ENCODE measurements at regions not wholly inside any gene's neighbourhood (a gene's known extent, or its start where the extent isn't known, plus 50 kb on each side); places are given as distances from the start of the nearest gene placed in this dataset.
"Not testable (repeated sequence)": the region's sequence is repeated elsewhere in the genome, so short reads cannot be mapped to it uniquely, and the experiment has no call there.

DNA sequence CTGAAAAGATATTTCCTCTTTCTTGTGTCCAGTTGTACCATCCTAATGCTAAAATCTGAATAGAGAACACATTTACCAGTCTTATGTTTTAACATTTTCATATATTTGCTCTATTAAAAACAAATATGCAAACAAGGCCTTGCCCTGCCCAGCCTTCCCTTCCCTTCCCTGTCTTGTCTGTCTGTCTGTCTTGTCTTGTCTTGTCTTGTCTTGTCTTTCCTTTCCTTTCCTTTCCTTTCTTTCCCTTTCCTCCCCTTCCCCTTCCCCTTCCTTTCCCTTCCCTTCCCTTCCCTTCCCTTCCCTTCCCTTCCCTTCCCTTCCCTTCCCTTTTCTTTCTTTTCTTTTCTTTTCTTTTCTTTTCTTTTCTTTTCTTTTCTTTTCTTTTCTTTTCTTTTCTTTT lies 1103.5 kb downstream of the STIM2 start:
- DNase-seq (ENCODE audit: low read depth) = no peak

DNA sequence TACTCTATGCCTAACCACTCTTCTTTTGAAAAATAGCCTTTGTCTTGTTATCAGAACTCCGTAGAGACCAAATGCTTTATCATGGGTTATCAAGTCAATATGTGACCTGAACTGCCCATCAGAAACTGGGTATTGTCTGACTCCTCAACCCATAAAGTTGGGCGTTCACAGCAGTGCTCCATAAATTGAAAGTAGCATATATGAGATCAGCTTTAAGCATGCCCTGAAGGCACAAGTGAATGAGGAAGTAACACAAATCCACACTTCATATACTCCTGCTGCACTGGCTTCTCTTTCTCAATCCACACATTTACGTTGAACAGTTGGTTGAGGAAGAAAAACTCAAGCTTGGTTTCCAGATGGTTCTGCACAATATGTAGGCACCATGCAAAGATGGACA lies 1106.0 kb downstream of the STIM2 start:
- DNase-seq (ENCODE audit: low read depth) = no peak

DNA sequence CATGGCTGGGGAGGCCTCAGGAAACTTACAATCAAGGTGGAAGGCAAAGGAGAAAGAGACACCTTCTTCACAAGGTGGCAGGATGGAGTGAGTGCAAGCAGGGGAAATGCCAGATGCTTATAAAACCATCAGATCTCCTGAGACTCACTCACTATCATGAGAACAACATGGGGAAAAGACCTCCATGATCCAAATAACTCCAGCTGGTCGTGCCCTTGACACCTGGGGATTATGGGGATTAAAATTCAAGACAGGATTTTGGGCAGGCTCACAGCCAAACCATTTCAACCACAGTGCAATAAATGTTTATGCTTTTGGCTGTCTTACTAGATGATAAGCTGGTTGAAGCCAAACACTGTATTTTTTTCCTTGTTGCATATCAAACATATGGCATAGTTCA lies 1112.4 kb downstream of the STIM2 start:
- DNase-seq (ENCODE audit: low read depth) = no peak

DNA sequence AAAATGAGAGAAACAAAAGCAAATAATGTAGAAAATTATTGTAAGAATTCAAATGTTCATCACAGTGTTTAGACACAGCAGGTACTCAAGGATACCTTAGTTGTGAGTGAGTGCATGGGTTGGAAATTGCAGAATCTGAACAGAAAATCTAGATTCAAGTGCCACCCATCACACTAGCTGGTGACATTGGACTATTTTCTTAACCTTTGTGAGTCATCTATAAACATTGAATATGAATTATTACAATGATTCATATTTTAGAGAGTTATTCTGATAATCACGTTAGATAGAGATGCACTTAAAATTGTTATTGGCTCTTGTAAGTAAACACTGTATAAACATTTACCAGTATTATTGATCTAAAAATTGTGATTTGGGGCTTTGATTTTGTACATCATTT lies 1113.1 kb downstream of the STIM2 start:
- no peak for DNase-seq (ENCODE audit: low read depth)

DNA sequence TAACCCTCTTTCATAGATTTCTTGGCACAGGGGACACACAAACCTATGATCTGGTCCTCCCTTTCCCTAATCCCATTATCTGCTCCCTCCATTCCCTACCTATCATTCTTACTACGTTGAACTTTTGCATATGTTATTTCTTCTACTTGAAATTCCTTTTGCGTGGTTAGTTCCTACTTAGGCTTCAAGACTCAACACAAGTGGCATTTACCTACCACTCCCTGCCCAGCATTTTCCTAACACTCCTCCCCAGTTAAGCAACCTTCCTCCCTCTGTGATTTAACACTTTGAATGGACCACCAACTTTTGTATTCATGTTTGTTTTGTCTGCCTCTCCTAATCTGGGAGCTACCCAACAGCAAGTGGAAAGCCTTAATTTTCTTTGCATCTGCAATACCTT lies 1113.7 kb downstream of the STIM2 start:
- DNase-seq (ENCODE audit: low read depth) = no peak

DNA sequence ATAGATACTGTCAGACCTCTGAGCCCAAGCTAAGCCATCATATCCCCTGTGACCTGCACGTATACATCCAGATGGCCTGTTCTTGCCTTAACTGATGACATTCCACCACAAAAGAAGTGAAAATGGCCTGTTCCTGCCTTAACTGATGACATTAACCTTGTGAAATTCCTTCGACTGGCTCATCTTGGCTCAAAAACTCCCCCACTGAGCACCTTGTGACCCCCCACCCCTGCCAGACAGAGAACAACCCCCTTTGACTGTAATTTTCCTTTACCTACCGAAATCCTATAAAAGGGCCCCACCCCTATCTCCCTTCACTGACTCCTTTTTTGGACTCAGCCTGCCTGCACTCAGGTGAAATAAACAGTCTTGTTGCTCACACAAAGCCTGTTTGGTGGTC lies 1114.2 kb downstream of the STIM2 start:
- DNase-seq (ENCODE audit: low read depth) = not testable (repeated sequence)

DNA sequence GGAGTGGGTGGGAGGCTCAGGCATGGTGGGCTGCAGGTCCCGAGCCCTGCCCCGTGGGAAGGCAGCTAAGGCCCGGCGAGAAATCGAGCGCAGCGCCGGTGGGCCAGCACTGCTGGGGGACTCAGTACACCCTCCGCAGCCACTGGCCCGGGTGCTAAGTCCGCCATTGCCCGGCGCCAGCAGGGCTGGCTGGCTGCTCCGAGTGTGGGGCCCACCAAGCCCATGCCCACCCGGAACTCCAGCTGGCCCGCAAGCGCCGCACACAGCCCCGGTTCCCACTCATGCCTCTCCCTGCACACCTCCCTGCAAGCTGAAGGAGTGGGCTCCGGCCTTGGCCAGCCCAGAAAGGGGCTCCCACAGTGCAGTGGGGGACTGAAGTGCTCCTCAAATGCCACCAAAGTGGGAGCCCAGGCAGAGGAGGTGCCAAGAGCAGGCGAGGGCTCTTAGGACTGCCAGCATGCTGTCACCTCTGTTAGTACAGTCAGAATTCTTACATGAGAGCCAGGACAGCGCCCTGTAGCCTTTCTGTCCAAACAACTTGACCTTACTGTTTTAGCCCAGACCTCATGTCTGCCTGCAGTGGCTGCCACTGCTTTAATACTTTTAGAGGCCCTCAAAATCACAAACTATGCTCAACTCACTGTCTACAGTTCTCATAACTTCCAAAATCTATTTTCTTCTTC lies 1117.9 kb downstream of the STIM2 start:
- not testable (repeated sequence) for DNase-seq (ENCODE audit: low read depth)

DNA sequence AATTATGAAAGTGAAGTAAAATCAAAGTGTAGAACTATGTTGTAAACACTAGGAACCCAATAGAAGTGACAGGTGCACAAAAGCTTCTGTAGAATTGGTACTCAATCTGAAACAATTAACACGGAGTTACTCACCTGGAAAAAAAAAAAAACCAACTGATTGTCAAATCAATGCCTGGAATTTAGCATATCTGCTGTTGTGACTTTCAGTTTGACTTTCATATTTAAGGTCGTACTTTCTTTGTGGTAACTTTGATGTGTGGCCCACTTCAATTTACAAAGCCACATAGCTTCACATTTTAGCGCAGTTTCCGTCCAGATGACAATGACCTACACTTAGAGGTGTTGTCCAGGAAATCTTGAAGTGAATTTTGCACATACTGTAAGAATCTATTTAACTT lies 1124.9 kb downstream of the STIM2 start:
- no peak for DNase-seq (ENCODE audit: low read depth)

DNA sequence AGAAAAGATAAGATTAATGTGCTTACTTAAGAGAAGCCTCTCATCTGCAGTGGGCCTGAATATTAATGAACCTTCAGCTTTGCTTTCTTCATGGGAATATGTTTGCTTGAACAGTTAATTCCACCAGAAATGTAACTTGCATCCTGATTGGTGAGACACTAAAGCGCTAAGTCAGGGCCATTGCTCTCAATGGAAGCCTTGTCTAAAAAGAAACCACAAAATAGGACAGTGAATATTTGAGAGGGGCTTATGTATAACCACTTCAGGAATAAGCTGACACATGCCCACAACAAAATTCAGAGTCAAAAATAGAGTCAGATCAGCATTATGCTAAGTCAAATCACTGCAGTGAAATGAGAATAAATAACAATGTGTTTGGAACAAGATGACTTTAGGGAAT lies 1125.8 kb downstream of the STIM2 start:
- no peak for DNase-seq (ENCODE audit: low read depth)

DNA sequence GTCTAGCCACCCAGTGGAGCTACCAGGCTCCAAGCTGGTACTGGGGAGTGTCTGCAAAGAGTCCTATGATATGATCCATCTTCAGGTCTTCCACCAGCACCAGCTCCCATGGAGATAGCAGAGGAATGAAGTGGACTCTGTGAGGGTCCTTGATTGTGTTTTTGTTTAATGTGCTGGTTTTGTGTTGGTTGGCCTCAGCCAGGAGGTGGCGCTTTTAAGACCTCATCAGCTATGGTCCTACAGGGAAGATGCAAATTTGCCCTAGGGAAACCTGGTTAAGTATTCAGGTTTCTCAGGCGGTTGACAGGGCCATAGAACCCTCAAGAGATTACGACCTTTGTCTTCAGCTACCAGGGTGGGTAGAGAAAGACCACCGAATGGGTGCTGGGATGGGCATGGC lies 1141.1 kb downstream of the STIM2 start:
- DNase-seq (ENCODE audit: low read depth) = no peak

DNA sequence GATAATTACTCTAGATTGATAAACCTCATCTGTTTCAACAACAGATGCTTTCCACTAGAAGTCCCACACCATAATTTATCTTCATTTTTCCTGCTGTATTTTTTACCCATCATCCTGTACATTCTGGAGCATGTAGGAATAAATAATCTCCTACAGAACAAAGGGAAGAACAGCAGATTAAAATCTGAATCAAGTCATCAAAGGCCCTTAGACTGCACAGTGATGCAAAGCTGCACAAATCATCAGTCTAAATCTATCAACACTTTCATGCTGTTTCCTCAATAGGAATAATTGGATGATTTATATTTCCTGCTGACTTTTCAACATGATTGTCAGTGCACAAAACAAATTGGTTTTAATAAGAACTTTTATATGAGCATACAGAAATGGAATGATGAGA lies 1143.9 kb downstream of the STIM2 start:
- DNase-seq (ENCODE audit: low read depth) = no peak

DNA sequence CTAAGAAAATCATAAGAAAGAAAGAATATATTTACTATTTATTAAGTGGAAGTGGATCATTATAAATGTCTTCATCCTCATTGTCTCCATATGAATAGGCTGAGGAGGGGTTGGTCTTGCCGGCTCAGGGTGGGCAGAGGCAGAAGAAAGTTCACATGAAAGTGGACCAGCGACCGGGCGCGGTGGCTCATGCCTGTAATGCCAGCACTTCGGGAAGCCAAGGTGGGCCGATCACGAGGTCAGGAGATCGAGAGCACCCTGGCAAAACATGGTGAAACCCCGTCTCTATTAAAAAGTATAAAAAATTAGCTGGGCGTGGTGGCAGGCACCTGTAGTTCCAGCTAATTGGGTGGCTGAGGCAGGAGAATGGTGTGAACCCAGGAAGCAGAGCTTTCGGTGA lies 1145.4 kb downstream of the STIM2 start:
- no peak for DNase-seq (ENCODE audit: low read depth)

DNA sequence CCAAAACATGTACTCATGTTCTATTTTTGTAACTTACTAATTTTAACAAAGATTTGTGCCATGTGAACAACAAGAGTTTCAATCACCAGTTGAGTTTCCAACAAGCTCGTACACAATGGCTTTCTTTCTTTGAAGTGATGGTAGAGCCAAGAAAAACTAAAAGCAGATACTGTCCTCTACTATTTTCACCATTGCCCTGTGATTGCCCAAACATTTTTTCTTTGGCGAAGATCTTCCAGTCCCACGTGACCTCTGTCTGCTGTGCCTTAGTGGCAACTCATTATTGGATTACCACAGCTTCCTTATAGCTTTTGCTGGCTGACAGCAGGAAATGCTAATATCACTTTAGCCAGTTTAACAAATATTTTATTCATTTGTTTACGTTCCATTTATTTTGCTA lies 1147.1 kb downstream of the STIM2 start:
- no peak for DNase-seq (ENCODE audit: low read depth)

DNA sequence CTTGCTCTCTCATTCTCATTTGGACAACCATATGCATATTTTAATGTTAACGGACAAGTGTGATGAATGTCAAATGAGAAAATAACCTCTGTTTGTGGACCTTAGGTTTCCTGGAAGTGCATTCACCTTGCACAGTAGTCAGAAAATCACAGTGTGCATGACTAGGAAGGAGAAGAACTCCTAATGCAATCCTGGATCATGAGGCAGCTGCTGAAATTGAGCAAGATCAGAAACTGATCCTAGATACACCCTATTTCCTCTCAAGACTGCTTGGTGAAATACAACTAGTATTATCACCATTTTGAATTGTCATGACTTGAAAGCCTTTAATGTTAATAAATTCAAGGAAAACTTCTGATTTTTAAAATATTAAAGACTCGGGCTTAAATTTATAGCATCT lies 1148.9 kb downstream of the STIM2 start:
- peak; percentile 11 for DNase-seq (ENCODE audit: low read depth)

DNA sequence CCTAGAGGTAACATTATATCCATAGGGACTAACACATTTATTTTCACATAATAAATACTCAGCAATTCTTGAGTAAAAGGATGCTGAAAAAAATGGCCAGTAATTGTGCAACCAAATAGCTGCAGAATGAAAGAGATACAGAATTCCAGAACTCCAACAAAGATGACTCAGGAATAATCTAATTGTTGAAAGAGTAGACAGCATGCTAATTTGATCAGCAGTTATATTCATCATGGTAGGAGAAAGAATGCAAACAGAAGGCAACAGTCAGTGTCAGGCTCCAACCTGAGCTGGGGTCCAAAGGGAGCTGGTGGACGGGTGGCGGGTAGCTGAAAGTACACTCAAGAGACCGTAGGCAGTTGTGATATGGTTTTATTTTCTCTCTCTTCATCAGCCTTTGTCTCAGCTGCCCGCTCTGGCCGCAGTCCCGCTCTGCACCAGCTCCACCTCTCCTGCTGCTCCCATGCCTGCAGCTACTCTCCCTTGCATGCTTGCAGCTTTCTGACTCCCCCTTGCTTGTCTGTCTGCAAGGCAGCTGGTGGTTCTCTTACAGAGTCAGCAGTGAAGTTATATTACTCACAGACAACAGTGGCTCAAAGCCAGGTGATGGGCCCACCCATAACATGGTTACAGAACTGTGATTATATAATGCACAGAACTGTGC lies 1150.1 kb downstream of the STIM2 start:
- peak; percentile 32 for DNase-seq (ENCODE audit: low read depth)

DNA sequence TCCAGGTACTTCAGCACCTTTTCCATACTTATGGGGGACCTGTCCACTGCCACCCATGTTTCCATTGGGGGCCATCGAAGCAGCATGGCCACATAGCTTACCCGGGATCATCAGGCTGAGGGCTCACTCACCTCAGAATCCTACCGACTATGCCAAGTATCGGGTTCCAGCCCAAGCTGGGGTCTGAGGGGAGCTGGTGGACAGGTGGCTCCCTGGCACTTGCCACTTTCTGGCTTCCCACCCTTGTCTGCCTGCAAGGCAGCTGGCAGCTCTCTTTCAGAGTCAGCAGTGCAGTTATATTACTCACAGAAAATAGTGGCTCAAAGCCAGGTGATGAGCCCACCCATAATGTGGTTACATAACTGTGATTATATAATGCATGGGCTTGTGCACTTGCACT lies 1153.8 kb downstream of the STIM2 start:
- no peak for DNase-seq (ENCODE audit: low read depth)

DNA sequence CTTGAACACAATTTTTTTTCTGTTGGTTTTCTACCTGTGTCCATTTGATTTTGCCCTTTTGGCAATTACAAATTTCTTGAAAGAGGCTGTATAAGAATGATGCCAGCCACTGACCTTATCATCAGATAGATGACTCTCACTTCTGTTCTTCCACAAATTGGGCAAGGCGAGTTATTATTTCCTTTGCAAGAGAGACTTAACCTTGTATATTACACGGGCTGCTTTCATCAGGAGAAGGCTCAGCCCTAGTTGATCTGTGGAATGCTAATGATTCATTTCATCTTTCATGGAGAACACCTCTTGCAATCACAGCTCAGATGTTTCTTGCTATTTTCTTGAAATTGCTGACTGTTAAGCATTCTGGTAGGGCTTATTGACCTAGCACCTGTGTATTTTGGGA lies 1155.4 kb downstream of the STIM2 start:
- no peak for DNase-seq (ENCODE audit: low read depth)

DNA sequence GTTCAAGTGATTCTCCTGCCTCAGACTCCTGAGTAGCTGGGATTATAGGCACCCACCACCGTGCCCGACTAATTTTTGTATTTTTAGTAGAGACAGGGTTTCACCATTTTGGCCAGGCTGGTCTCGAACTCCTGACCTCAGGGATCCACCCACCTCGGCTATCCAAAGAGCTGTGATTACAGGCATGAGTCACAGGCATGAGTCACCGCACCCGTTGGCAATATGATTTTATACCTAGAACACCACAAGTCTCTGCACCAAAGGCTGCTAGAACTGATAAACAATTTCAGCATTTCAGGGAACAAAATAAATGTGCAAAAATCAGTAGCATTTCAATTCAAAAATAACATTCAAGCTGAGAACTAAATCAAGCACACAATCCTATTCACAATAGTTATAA lies 1177.6 kb downstream of the STIM2 start:
- peak; percentile 40 for DNase-seq (ENCODE audit: low read depth)

DNA sequence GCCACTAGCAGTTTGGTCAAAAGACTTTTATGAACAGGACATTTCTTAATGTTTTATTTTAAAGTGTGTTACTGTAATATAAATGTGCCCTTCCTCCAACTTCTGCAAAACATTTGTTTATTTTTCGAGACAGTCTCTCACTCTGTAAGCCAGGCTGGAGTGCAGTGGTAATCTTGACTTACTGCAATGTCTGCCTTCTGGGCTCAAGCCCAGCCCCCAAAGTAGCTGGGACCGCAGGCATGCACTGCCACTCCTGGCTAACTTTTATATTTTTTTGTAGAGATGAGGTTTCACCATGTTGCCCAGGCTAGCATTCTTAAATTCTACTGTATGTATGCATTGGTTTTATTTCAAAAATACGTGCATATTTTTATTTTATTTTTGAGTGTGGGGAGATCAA lies 1201.9 kb downstream of the STIM2 start:
- no peak for DNase-seq (ENCODE audit: low read depth)

DNA sequence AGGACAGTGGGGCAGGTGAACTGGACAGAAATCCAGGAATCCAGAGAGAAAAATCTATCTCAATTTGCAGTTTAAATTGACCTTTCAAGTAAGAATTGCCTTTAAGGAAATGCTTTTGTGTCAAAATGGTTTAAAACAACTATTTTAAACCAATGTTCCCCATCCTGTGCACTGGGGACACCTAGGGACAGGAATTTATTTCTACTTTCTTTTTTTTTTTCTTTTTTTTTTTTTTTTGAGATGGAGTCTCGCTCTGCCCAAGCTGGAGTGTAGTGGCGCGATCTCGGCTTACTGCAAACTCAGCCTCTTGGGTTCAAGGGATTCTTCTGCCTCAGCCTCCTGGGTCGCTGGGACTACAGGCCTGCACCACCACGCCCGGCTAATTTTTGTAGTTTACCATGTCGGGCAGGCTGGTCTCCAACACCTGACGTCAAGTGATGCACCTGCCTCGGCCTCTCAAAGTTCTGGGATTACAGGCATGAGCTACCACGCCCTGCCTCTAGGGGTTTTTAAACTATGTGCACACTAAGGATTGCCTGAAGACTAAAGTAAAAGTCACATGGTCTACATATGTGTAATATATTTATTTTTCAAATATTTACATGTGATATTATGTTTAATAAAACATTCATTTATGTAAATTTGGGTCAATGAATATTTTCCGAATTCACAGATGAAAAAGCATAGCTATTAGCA lies 1213.4 kb downstream of the STIM2 start:
- DNase-seq (ENCODE audit: low read depth) = no peak

DNA sequence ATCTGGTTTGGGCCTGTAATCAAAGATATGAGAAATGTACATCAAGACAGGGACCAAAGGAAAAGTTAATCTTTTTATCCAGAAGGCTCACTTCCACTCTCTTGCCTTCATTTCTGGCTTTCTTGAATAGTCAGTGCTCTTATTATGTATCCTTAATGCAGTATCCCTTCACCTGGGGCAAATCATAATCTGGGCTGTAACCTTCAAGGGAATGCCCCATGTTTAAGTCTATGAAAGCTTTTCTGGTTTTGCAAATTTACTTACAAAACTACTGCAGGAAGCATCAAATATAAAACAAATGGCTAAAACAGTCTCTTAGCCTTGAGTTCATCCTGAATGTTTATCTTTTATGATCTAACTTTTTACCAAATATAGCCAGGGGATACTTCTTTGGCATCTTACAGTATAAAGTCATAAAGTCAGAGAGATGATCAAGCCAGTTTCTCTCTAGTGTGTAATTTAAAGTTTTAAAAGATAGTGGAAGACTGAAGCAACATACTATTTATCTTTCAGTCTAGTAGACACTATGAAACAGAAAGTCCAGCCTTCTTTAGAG lies 1214.8 kb downstream of the STIM2 start:
- DNase-seq (ENCODE audit: low read depth) = no peak

DNA sequence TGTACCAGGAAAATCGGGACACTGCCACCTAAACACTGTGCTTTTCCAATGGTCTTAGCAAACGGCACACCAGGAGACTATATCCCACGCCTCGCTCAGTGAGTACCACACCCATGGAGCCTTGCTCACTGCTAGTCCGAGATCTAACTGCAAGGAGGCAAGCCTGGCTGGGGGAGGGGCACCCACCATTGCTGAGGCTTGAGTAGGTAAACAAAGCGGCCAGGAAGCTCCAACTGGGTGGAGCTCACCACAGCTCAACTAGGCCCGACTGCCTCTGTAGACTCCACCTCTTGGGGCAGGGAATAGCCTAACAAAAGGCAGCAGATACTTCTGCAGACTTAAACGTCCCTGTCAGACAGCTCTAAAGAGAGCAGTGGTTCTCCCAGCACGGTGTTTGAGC lies 1216.6 kb downstream of the STIM2 start:
- DNase-seq (ENCODE audit: low read depth) = not testable (repeated sequence)

DNA sequence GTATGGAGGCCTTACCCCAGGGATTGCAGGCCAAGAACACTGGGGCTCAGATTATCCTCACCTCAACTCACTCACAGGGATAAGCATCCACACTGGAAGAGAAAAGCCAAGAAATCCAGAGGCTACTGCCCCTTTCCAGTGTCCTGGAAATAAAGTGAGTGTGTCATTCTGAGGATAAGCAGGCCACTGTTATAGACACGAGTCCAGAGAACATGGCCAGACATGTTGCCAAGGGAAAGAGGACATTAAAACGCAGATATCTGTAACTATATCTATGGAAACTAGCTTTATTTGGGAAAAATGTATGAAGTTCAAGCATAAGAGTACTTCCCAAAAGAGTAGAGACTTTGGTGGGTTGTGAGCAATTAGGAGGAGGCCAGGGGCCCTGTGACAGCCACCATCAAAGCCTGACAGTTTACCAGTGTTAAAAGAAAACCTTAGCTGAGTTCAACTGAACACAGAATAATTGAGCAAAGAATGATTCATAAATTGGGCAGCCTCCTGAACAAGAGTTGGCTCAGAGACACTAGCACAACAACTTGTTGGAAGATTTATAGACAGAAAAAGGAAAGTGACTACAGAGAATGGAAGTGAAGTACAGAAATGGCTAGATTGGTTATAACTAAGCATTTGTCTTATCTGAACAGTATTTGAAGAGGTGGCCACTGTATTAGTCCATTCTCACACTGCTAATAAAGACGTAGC lies 1222.2 kb downstream of the STIM2 start:
- DNase-seq (ENCODE audit: low read depth) = no peak

All from HS-5 (cell line).